Heart right ventricle (tissue), 16 donors: ENCODE measurements at regions not wholly inside any gene's neighbourhood (a gene's known extent, or its start where the extent isn't known, plus 50 kb on each side); places are given as distances from the start of the nearest gene placed in this dataset.

Source experiments
- ATAC-seq, 8 donors: fragments of 200-7000 bp; cut with Tn5 transposase; one replicate each; pipeline ENCODE4 v1.9.1; 2020; ENCODE audit warnings: mild to moderate bottlenecking in 8 of 8, moderate library complexity in 8 of 8, moderate number of reproducible peaks in 1 of 8
- DNase-seq, 2 donors: peaks; one replicate each; pipeline ENCODE4 v3.0.0-alpha.2; 2020
- H3K27ac ChIP-seq, 10 donors: fragments of 200-600 bp; sonication (generic) in 2 of 10; one replicate each; pipeline versions ENCODE4 v1.5.0 to v1.8.0; 2020 to 2022; ENCODE audit warnings: mild to moderate bottlenecking in 3 of 10
- H3K27me3 ChIP-seq, 7 donors: fragments of 200-600 bp; one replicate each; pipeline ENCODE4 v1.8.0; 2021 to 2022; ENCODE audit warnings: mild to moderate bottlenecking in 2 of 7
- H3K36me3 ChIP-seq, 9 donors: fragments of 200-600 bp; sonication (generic) in 1 of 9; one replicate each; pipeline versions ENCODE4 v1.5.0 to v1.8.0; 2020 to 2022; ENCODE audit warnings: mild to moderate bottlenecking in 2 of 9
- H3K4me1 ChIP-seq, 9 donors: fragments of 200-600 bp; sonication (generic) in 1 of 9; one replicate each; pipeline versions ENCODE4 v1.5.0 to v1.8.0; 2020 to 2022; ENCODE audit warnings: mild to moderate bottlenecking in 4 of 9
- H3K4me3 ChIP-seq, 10 donors: fragments of 200-600 bp; sonication (generic) in 2 of 10; one replicate each; pipeline versions ENCODE4 v1.5.0 to v1.8.0; 2020 to 2022; ENCODE audit warnings: mild to moderate bottlenecking in 7 of 10, moderate library complexity in 2 of 10
- H3K9me3 ChIP-seq, 11 donors: fragments of 200-600 bp in 10 of 11; sonication (generic) in 2 of 11; one replicate each; pipeline versions ENCODE4 v1.5.0 to v1.8.0; 2013 to 2022; ENCODE audit warnings: mild to moderate bottlenecking in 2 of 11, control low read depth in 1 of 11, moderate library complexity in 1 of 11
- CTCF ChIP-seq, 9 donors: fragments of 200-600 bp; sonication (generic) in 2 of 9; IDR thresholded peaks; one replicate each; pipeline versions ENCODE4 v1.5.0 to v1.8.0; 2021 to 2022; ENCODE audit warnings: antibody characterized with exemption in 9 of 9, mild to moderate bottlenecking in 5 of 9, moderate library complexity in 1 of 9
- WGBS, 2 donors: extraction: QIAGEN DNeasy Blood & Tissue Kit; methylation state at CpG; one replicate each; pipeline ENCODE4 v1.1.7; 2013; ENCODE audit warnings: inconsistent platforms in 1 of 2; 5-methylcytosine and 5-hydroxymethylcytosine counted together
- intact Hi-C, 10 donors: fragments of 100-400 bp; cut with DNase I; formaldehyde crosslinking; loops; one replicate each; pipeline versions ENCODE4 v1.11.1 to v1.14.2; 2022
- donor health status: Arrhythmogenic right ventricular cardiomyopathy.
- donor health status: ischemic (EF 13 %, LVEDD 7.1; RV severe dilation, severe dysfunction).
- donor health status: healthy with polysubstance abuse.
- donor health status: DM: no; HTN: yes; CAD: no.
- donor health status: DM: no; HTN: no; CAD: no.
- donor health status: ischemic (EF 25% LVEDD 6.9; RV normal size, moderate dysfunction).
- donor health status: ischemic (EF 25% LVEDD 5.7; RV mildly dilated, moderate dysfunction).
- donor health status: healthy.
- donor health status: DM: yes; HTN: yes; CAD: no.
- donor health status: Ischemic cardiomyopathy.
- donor health status: ischemic (EF 35%, LVEDD 5.7; RV mildly dilated, moderate dysfunction).
- donor health status: nonischemic (EF 11% LVEDD 7.7; RV severe dilation, severe dysfunction).
- donor health status: DM: yes; HTN: yes; CAD: no.
- donor health status: PGD.
- donor health status: ischemic (EF 29% LVEDD 5.4; RV normal size, mild dysfunction).
- donor health status: nonischemic (EF 23%, LVEDD 6.1; RV moderate dilation, normal function).

DNA sequence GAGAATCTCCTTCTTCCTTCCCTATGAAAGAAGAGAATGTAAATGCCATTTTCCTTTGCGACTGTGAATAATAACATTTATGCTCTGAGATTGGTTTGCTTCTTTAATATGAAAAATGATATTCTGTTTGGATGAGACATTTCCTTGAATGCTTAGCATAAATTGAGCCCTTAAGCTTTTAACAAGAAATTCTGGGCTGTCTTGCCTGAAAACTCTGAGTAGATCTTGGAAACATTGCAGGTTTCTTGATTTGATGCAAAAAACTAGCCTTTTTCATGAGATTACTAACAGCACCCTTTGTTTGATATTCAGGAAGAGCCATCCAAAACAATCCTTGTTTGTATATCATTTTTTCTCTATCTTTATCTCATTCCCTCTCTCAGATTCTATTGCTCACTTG is 272.5 kb downstream of the TMEM38B start:
- Histone ChIP-seq H3K27ac (no peak overlapping the region), H3K36me3 (no peaks in the 10 kb centered on the region), H3K4me3 (no peak overlapping the region), H3K4me1 (peaks cover 0 to 2% (median 0%) of the 10 kb centered on the region in 9 donors), H3K27me3 (no peaks in the 10 kb centered on the region), H3K9me3 (peaks cover 0 to 2% (median 0%) of the 10 kb centered on the region in 11 donors)
- DNase-seq, result no peak
- ATAC-seq, result no peak
- intact Hi-C loops, result no loop called here
- TF ChIP-seq CTCF (IDR thresholded peaks at IDR 0.05), result no peak
- WGBS, 2 donors, result 88% methylated on average over 1 of the region's 1 CpG

GRCh38 chr9:105967248-105967647 is 272.9 kb downstream of the TMEM38B start:
- H3K4me1 ChIP-seq, result peaks cover 0 to 6% (median under 1%) of the 10 kb centered on the region in 9 donors
- H3K4me3 ChIP-seq, result no peak overlapping the region
- no peaks in the 10 kb centered on the region for H3K36me3 ChIP-seq
- DNase-seq, result no peak
- 47 to 53% methylated on average over 1 of the region's 1 CpG for WGBS, 2 donors
- H3K27ac ChIP-seq, result no peak overlapping the region
- intact Hi-C loops, result no loop called here
- ATAC-seq, result no peak
- TF ChIP-seq CTCF (IDR thresholded peaks at IDR 0.05), result no peak
- no peaks in the 10 kb centered on the region for H3K27me3 ChIP-seq
- H3K9me3 ChIP-seq, result peaks cover 0 to 2% (median 0%) of the 10 kb centered on the region in 11 donors

GRCh38 chr9:105967797-105968196 is 273.5 kb downstream of the TMEM38B start:
- peaks cover 0 to 11% (median 6%) of the 10 kb centered on the region in 9 donors for H3K4me1 ChIP-seq
- no peak for DNase-seq
- peaks cover 0 to 2% (median 0%) of the 10 kb centered on the region in 11 donors for H3K9me3 ChIP-seq
- H3K27ac ChIP-seq, result no peak overlapping the region
- TF ChIP-seq CTCF (IDR thresholded peaks at IDR 0.05), result no peak
- 64 to 87% methylated on average over 2 of the region's 2 CpGs for WGBS, 2 donors
- ATAC-seq, result no peak
- H3K27me3 ChIP-seq, result no peaks in the 10 kb centered on the region
- H3K4me3 ChIP-seq, result no peak overlapping the region
- H3K36me3 ChIP-seq, result no peaks in the 10 kb centered on the region
- intact Hi-C loops, result no loop called here

DNA sequence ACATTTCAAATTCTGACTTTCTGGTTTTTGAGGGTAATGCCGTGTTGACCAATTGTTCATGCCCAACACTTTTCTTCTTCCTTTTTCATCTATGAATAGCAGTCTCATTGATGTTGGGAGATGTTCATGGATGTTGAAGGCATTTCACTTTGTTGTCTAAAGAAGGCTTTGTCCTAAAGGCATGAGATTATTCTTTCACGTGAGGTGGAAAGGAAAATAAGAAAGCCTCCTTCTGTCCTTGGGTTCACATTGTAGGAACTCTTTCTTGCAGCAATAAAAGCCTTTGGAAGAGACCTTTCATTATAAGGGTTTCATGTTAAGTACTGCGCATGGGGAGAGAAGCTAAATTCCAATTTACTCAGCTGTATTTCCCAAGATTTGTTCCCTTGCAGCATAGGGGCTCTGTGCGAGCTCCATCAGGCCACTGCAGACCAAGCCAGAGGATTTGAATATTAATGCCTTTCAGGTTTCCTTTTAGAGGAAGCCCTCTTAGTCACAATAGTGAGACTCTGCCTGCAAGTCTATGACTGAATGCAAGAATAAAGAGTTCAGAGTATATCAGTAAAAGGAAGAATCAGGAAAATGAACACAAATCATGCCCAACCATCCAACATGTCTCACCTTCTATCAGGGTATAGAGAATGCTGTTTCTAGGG is 274.6 kb downstream of the TMEM38B start:
- Histone ChIP-seq H3K36me3 (no peaks in the 10 kb centered on the region), H3K27ac (no peak overlapping the region), H3K4me1 (peaks cover 0 to 17% (median 8%) of the 10 kb centered on the region in 9 donors), H3K4me3 (no peak overlapping the region), H3K27me3 (no peaks in the 10 kb centered on the region), H3K9me3 (peaks cover 0 to 2% (median 0%) of the 10 kb centered on the region in 11 donors)
- ATAC-seq (no peak), DNase-seq (no peak)
- intact Hi-C loops, result no loop called here
- no peak for TF ChIP-seq CTCF (IDR thresholded peaks at IDR 0.05)
- WGBS, 2 donors, result 94 to 96% methylated on average over 4 of the region's 4 CpGs
